ENCODE measurements at regions not wholly inside any gene's neighbourhood (a gene's known extent, or its start where the extent isn't known, plus 50 kb on each side); places are given as distances from the start of the nearest gene placed in this dataset.

DNA sequence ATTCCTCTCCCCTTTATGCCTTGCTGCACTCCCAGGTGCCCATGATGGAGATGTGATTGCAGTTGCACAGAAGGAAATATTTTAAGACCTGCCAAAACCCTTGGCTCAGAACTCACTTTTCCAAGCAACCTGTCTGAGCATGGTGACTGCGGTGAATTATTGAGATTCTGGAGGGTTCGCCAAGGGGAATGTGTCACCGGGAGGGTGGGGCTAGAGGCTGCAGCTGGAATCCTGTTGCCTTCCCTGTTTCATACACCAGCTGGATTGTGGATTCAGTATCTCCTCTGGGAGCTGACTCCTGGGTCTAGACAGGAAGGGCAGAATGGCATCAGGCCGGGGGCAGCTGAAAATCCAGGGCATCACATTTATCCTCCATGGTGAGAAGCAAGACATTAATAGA lies 527.2 kb downstream of the TMEM114 start:
- H3K4me1 Mint-ChIP-seq (ENCODE audit: low read depth, unreplicated experiment): no peaks in the 10 kb centered on the region
- Histone ChIP-seq H3K9me3 (peaks cover 8% of the 10 kb centered on the region), H3K36me3 (ENCODE audit: control insufficient read depth, insufficient read depth, low read length) (no peaks in the 10 kb centered on the region), H3K4me3 (ENCODE audit: low read depth, low read length) (no peak overlapping the region), H3K4me1 (no peaks in the 10 kb centered on the region), H3K27me3 (replicated peaks; ENCODE audit: control insufficient read depth, insufficient read depth, low read length) (no peaks in the 10 kb centered on the region)
- intact Hi-C loops (cut with micrococcal nuclease; ENCODE audit: unreplicated experiment): no loop called here
- no peak overlapping the region for H3K4me3 Mint-ChIP-seq (ENCODE audit: unreplicated experiment)
- ChIA-PET CTCF (no interaction called here), POLR2A (no interaction called here)
- TF ChIP-seq, protein P1, sequence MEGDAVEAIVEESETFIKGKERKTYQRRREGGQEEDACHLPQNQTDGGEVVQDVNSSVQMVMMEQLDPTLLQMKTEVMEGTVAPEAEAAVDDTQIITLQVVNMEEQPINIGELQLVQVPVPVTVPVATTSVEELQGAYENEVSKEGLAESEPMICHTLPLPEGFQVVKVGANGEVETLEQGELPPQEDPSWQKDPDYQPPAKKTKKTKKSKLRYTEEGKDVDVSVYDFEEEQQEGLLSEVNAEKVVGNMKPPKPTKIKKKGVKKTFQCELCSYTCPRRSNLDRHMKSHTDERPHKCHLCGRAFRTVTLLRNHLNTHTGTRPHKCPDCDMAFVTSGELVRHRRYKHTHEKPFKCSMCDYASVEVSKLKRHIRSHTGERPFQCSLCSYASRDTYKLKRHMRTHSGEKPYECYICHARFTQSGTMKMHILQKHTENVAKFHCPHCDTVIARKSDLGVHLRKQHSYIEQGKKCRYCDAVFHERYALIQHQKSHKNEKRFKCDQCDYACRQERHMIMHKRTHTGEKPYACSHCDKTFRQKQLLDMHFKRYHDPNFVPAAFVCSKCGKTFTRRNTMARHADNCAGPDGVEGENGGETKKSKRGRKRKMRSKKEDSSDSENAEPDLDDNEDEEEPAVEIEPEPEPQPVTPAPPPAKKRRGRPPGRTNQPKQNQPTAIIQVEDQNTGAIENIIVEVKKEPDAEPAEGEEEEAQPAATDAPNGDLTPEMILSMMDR (IDR thresholded peaks at IDR 0.05; ENCODE audit: insufficient read depth in 1 of 2, low read depth in 1 of 2, low read length in 1 of 2, severe bottlenecking in 1 of 2, unreplicated experiment in 1 of 2): no peak
- H3K36me3 Mint-ChIP-seq (ENCODE audit: insufficient read depth, unreplicated experiment): no peaks in the 10 kb centered on the region
- no peak for DNase-seq
- no TSS peak for BruUV-seq (replicated peaks)
- no peaks in the 10 kb centered on the region for H3K27me3 Mint-ChIP-seq (ENCODE audit: insufficient read depth, unreplicated experiment)
- H3K27ac Mint-ChIP-seq (ENCODE audit: unreplicated experiment): no peak overlapping the region
- H3K9me3 Mint-ChIP-seq (ENCODE audit: unreplicated experiment): peaks cover 22% of the 10 kb centered on the region

DNA sequence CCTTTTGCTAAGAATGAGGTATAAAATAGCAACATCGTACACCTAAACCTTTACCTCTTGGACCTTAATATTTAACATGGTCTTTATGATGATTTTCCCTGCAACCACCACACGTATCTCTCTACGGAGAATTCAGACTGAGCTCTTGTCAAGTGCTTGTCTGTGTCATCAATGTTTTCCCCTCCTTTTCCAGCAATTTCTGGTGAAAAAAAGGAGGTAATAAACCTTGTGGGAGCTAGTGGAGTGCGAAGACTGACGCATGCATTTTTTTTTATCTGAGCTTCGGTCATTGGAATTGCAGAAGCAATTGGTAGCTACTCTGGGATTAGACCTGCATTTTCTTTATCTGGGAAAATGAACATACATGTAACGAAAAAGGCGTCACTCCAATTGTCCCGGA lies 527.6 kb downstream of the TMEM114 start:
- no peak overlapping the region for H3K4me3 ChIP-seq (ENCODE audit: low read depth, low read length)
- H3K27me3 ChIP-seq (replicated peaks; ENCODE audit: control insufficient read depth, insufficient read depth, low read length): no peaks in the 10 kb centered on the region
- H3K36me3 Mint-ChIP-seq (ENCODE audit: insufficient read depth, unreplicated experiment): no peaks in the 10 kb centered on the region
- H3K9me3 ChIP-seq: peaks cover 8% of the 10 kb centered on the region
- no TSS peak for BruUV-seq (replicated peaks)
- ChIA-PET POLR2A (no interaction called here), CTCF (no interaction called here)
- no peaks in the 10 kb centered on the region for H3K36me3 ChIP-seq (ENCODE audit: control insufficient read depth, insufficient read depth, low read length)
- TF ChIP-seq, protein P1 (IDR thresholded peaks at IDR 0.05; ENCODE audit: insufficient read depth in 1 of 2, low read depth in 1 of 2, low read length in 1 of 2, severe bottlenecking in 1 of 2, unreplicated experiment in 1 of 2): no peak
- H3K4me3 Mint-ChIP-seq (ENCODE audit: unreplicated experiment): no peak overlapping the region
- H3K4me1 ChIP-seq: no peaks in the 10 kb centered on the region
- intact Hi-C loops (cut with micrococcal nuclease; ENCODE audit: unreplicated experiment): no loop called here
- H3K27me3 Mint-ChIP-seq (ENCODE audit: insufficient read depth, unreplicated experiment): no peaks in the 10 kb centered on the region
- H3K27ac Mint-ChIP-seq (ENCODE audit: unreplicated experiment): no peak overlapping the region
- peaks cover 22% of the 10 kb centered on the region for H3K9me3 Mint-ChIP-seq (ENCODE audit: unreplicated experiment)
- no peaks in the 10 kb centered on the region for H3K4me1 Mint-ChIP-seq (ENCODE audit: low read depth, unreplicated experiment)
- no peak for DNase-seq

DNA sequence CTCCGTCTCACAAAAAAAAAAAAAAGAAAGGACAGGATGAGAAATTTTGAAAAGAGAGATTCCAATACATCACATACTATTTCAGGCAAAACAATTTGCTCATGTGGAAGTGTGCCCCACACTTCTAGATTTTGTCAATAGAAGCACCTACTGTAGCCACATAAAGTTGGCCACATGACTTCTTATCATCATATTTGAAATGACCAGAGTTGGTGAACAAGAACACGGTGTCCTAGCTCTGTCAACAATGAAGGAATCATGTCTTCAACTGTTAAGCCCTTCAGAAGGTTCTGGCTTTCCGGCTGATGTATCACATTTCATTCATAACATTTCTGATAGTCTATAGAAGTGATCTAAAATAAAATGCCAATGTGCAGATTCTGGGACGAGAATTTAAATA lies 534.5 kb downstream of the TMEM114 start:
- no peaks in the 10 kb centered on the region for H3K4me1 ChIP-seq
- BruUV-seq (replicated peaks): no TSS peak
- no peaks in the 10 kb centered on the region for H3K36me3 ChIP-seq (ENCODE audit: control insufficient read depth, insufficient read depth, low read length)
- H3K27ac Mint-ChIP-seq (ENCODE audit: unreplicated experiment): no peak overlapping the region
- POLR2A ChIA-PET: no interaction called here
- H3K4me3 ChIP-seq (ENCODE audit: low read depth, low read length): no peak overlapping the region
- DNase-seq: no peak
- H3K4me1 Mint-ChIP-seq (ENCODE audit: low read depth, unreplicated experiment): no peaks in the 10 kb centered on the region
- TF ChIP-seq, protein P1 (IDR thresholded peaks at IDR 0.05; ENCODE audit: insufficient read depth in 1 of 2, low read depth in 1 of 2, low read length in 1 of 2, severe bottlenecking in 1 of 2, unreplicated experiment in 1 of 2): no peak
- H3K27me3 Mint-ChIP-seq (ENCODE audit: insufficient read depth, unreplicated experiment): peaks cover 8% of the 10 kb centered on the region
- H3K9me3 Mint-ChIP-seq (ENCODE audit: unreplicated experiment): peaks cover 16% of the 10 kb centered on the region
- no peaks in the 10 kb centered on the region for H3K9me3 ChIP-seq
- CTCF ChIA-PET: no interaction called here
- H3K27me3 ChIP-seq (replicated peaks; ENCODE audit: control insufficient read depth, insufficient read depth, low read length): no peaks in the 10 kb centered on the region
- intact Hi-C loops (cut with micrococcal nuclease; ENCODE audit: unreplicated experiment): no loop called here
- H3K4me3 Mint-ChIP-seq (ENCODE audit: unreplicated experiment): no peak overlapping the region
- H3K36me3 Mint-ChIP-seq (ENCODE audit: insufficient read depth, unreplicated experiment): no peaks in the 10 kb centered on the region

Measured in Caco-2 (cell line).